HEK293 (cell line): ENCODE measurements at regions not wholly inside any gene's neighbourhood (a gene's known extent, or its start where the extent isn't known, plus 50 kb on each side); places are given as distances from the start of the nearest gene placed in this dataset.

ENCODE experiments used
- CTCF ChIA-PET: fragments of 350-600 bp; formaldehyde crosslinking; extraction: SDS; loops from one replicate; lab custom pipeline; 2021; ENCODE audit warnings: antibody characterized with exemption; lab: Yijun Ruan, JAX
- POLR2A ChIA-PET: fragments of 300-600 bp; formaldehyde crosslinking; extraction: SDS; loops from one replicate; lab custom pipeline; 2020; ENCODE audit warnings: antibody characterized with exemption, inconsistent platforms; lab: Yijun Ruan, JAX
- H3K27ac ChIP-seq: fragments of 200-500 bp; sonication (Bioruptor generic); 2 replicates; pipeline ENCODE4 v1.5.1; 2014; ENCODE audit warnings: low read depth, low read length, control low read depth, inconsistent platforms; ENCODE audit errors: extremely low read depth
- H3K36me3 ChIP-seq, 2 experiments: fragments of 200-500 bp in 1 of 2; sonication (Bioruptor generic) in 1 of 2; 1 replicate in 1 of 2; 2 replicates in 1 of 2; pipeline ENCODE4 v1.5.1; 2014 to 2017; ENCODE audit warnings: inconsistent platforms in 2 of 2, low read length in 2 of 2; ENCODE audit not compliant: control insufficient read depth in 2 of 2, insufficient read depth in 1 of 2
- H3K4me1 ChIP-seq: fragments of 200-500 bp; sonication (Bioruptor generic); 2 replicates; pipeline ENCODE4 v1.5.1; 2014; ENCODE audit warnings: mild to moderate bottlenecking, low read length, inconsistent platforms; ENCODE audit not compliant: control insufficient read depth, insufficient read depth
- H3K4me3 ChIP-seq: 2 replicates; pipeline ENCODE4 v1.5.1; 2011; ENCODE audit warnings: low read depth, mild to moderate bottlenecking, control low read depth, low read length, moderate library complexity
- H3K9me3 ChIP-seq: fragments of 200-500 bp; sonication (Bioruptor generic); 2 replicates; pipeline ENCODE4 v1.5.1; 2014; ENCODE audit warnings: low read depth, low read length, inconsistent platforms; ENCODE audit not compliant: control insufficient read depth, insufficient read depth
- GLIS1 ChIP-seq: fragments of 450-650 bp; formaldehyde crosslinking; IDR thresholded peaks from 2 replicates; pipeline ENCODE4 v1.5.1; 2016; ENCODE audit warnings: missing biosample characterization, missing genetic modification characterization
- HOXA7 ChIP-seq: sonication (generic); formaldehyde crosslinking; IDR thresholded peaks from 2 replicates; pipeline ENCODE4 v1.8.1; 2022; ENCODE audit warnings: missing genetic modification reagents, borderline replicate concordance
- MZF1 ChIP-seq: fragments of 450-650 bp; formaldehyde crosslinking; IDR thresholded peaks from 2 replicates; pipeline ENCODE4 v1.5.1; 2017; ENCODE audit warnings: missing biosample characterization, missing genetic modification characterization, borderline replicate concordance
- PRDM1 ChIP-seq: fragments of 450-650 bp; formaldehyde crosslinking; IDR thresholded peaks from 2 replicates; pipeline ENCODE4; 2016; ENCODE audit warnings: missing biosample characterization, missing genetic modification characterization
- SCRT2 ChIP-seq: fragments of 450-650 bp; formaldehyde crosslinking; IDR thresholded peaks from 2 replicates; pipeline ENCODE4 v1.5.1; 2016; ENCODE audit warnings: missing biosample characterization, missing genetic modification characterization
- SETDB1 ChIP-seq: IDR thresholded peaks from one replicate; pipeline ENCODE4 v1.6.1; 2017; ENCODE audit warnings: mild to moderate bottlenecking, low read length, moderate library complexity, mixed read lengths; ENCODE audit not compliant: insufficient read length
- SP2 ChIP-seq: fragments of 450-650 bp; formaldehyde crosslinking; IDR thresholded peaks from 2 replicates; pipeline ENCODE4 v1.5.1; 2016; ENCODE audit warnings: missing biosample characterization, missing genetic modification characterization
- SP7 ChIP-seq: fragments of 450-650 bp; formaldehyde crosslinking; IDR thresholded peaks from 2 replicates; pipeline ENCODE4 v1.5.1; 2016; ENCODE audit warnings: missing biosample characterization, missing genetic modification characterization
- TRIM28 ChIP-seq: IDR thresholded peaks from 2 replicates; pipeline ENCODE4 v1.6.1; 2011; ENCODE audit warnings: low read length, control low read depth, borderline replicate concordance
- WT1 ChIP-seq: fragments of 450-650 bp; formaldehyde crosslinking; IDR thresholded peaks from 2 replicates; pipeline ENCODE4 v1.5.1; 2016; ENCODE audit warnings: missing biosample characterization, missing genetic modification characterization
- ZBTB17 ChIP-seq: fragments of 450-650 bp; formaldehyde crosslinking; IDR thresholded peaks from 2 replicates; pipeline ENCODE4 v1.5.1; 2016; ENCODE audit warnings: missing biosample characterization, missing genetic modification characterization
- ZBTB20 ChIP-seq: fragments of 450-650 bp; formaldehyde crosslinking; IDR thresholded peaks from 2 replicates; pipeline ENCODE4 v1.5.1; 2016; ENCODE audit warnings: missing biosample characterization, missing genetic modification characterization
- ZBTB8A ChIP-seq: fragments of 450-650 bp; formaldehyde crosslinking; IDR thresholded peaks from 2 replicates; pipeline ENCODE4 v1.5.1; 2016; ENCODE audit warnings: missing biosample characterization, missing genetic modification characterization
- ZFP69B ChIP-seq: fragments of 450-650 bp; formaldehyde crosslinking; IDR thresholded peaks from 2 replicates; pipeline ENCODE4 v1.5.1; 2016; ENCODE audit warnings: missing biosample characterization, missing genetic modification characterization
- ZIC2 ChIP-seq: fragments of 450-650 bp; formaldehyde crosslinking; IDR thresholded peaks from 2 replicates; pipeline ENCODE4 v1.5.1; 2016; ENCODE audit warnings: missing biosample characterization, missing genetic modification characterization
- ZNF19 ChIP-seq: fragments of 450-650 bp; formaldehyde crosslinking; IDR thresholded peaks from 2 replicates; pipeline ENCODE4; 2016; ENCODE audit warnings: missing biosample characterization, missing genetic modification characterization, low read depth
- ZNF2 ChIP-seq: fragments of 450-650 bp; formaldehyde crosslinking; IDR thresholded peaks from 2 replicates; pipeline ENCODE4 v1.5.1; 2016; ENCODE audit warnings: missing biosample characterization, missing genetic modification characterization
- ZNF529 ChIP-seq: fragments of 450-650 bp; formaldehyde crosslinking; IDR thresholded peaks from 2 replicates; pipeline ENCODE4 v1.5.1; 2017; ENCODE audit warnings: missing genetic modification characterization, missing biosample characterization; ENCODE audit not compliant: insufficient replicate concordance
- ZNF558 ChIP-seq: fragments of 450-650 bp; formaldehyde crosslinking; IDR thresholded peaks from 2 replicates; pipeline ENCODE4 v1.5.1; 2016; ENCODE audit warnings: missing biosample characterization, missing genetic modification characterization
- ZNF610 ChIP-seq: fragments of 450-650 bp; formaldehyde crosslinking; IDR thresholded peaks from 2 replicates; pipeline ENCODE4 v1.5.1; 2016; ENCODE audit warnings: missing biosample characterization, missing genetic modification characterization, borderline replicate concordance
- ZNF626 ChIP-seq: fragments of 450-650 bp; sonication (Bioruptor Pico); formaldehyde crosslinking; IDR thresholded peaks from 2 replicates; pipeline ENCODE4 v1.5.1; 2018; ENCODE audit warnings: missing biosample characterization, missing genetic modification characterization, inconsistent platforms
- ZNF768 ChIP-seq: fragments of 450-650 bp; formaldehyde crosslinking; IDR thresholded peaks from 2 replicates; pipeline ENCODE4 v1.5.1; 2018; ENCODE audit warnings: missing biosample characterization, mild to moderate bottlenecking, missing genetic modification characterization
- ZNF791 ChIP-seq: fragments of 450-650 bp; formaldehyde crosslinking; IDR thresholded peaks from 2 replicates; pipeline ENCODE4 v1.5.1; 2016; ENCODE audit warnings: missing biosample characterization, missing genetic modification characterization
- TF ChIP-seq, protein P1 (sequence below): fragments of 450-650 bp; formaldehyde crosslinking; IDR thresholded peaks from 2 replicates; pipeline ENCODE4 v1.5.1; 2016; ENCODE audit warnings: missing biosample characterization, missing genetic modification characterization, low read depth
- TF ChIP-seq, protein P2 (sequence below): fragments of 450-650 bp; formaldehyde crosslinking; IDR thresholded peaks from 2 replicates; pipeline ENCODE4 v1.5.1; 2016; ENCODE audit warnings: missing biosample characterization, missing genetic modification characterization
- TF ChIP-seq, protein P3 (sequence below): fragments of 450-650 bp; IDR thresholded peaks from 2 replicates; pipeline ENCODE4 v1.5.1; 2018; ENCODE audit warnings: missing biosample characterization, mild to moderate bottlenecking, missing genetic modification characterization

DNA sequence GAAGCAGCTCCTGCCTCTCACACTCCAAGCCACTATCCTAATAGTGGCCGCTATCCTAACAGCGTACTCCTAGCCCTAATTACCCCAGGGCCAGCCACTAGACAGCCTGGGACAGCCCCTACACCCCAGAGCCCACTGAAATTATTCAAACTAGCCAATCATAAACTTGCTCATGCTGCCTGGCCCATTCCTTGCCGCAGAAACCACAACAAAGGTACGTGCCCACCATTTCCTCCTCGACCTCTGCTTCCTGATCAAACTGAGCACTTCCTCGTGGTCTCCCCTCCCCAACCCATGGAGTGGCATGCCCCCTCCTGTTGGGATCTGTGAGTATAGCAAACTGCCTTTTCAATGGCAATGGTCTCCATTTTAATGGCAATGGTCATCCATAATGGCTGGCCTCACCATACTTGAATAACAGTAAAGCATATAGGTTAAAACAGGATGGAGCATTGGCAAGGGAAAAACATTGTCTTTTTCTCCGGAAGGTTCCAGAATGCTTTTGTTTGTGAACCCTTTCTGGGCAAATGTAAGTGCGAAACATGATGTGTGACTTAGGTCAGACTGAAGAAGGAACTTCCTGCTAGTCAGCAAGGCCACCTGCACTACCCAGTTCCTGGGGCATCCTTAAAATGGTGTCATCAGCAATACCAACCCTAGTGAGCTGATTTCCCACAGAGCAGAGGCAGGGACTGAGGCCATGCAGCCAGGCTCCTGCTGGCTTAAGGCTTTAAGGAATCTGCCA is 107.1 kb upstream of the ATP6AP2 start:
- Histone ChIP-seq H3K9me3 (no peaks in the 10 kb centered on the region), H3K27ac (peak overlapping the region; percentile 39; the same call in 1 of the 2 replicates), H3K4me3 (no peak overlapping the region), H3K4me1 (no peaks in the 10 kb centered on the region), H3K36me3 (no peaks in the 10 kb centered on the region)
- POLR2A ChIA-PET = no interaction called here
- CTCF ChIA-PET = interaction anchor here (0.7 kb wide), 1 partner anchor 1032 kb away, joined by 3 read pairs; no protein-coding TSS in a partner anchor
- no peak for TF ChIP-seq SETDB1
- TF ChIP-seq ZNF529 (tag by site-specific recombination) = no peak
- no peak for TF ChIP-seq ZNF791 (tag by site-specific recombination)
- no peak for TF ChIP-seq ZBTB8A (tag by site-specific recombination)
- no peak for TF ChIP-seq ZNF558 (tag by site-specific recombination)
- TF ChIP-seq HOXA7 (CRISPR knock-in tag) = no peak
- no peak for TF ChIP-seq ZNF19 (tag by site-specific recombination)

DNA sequence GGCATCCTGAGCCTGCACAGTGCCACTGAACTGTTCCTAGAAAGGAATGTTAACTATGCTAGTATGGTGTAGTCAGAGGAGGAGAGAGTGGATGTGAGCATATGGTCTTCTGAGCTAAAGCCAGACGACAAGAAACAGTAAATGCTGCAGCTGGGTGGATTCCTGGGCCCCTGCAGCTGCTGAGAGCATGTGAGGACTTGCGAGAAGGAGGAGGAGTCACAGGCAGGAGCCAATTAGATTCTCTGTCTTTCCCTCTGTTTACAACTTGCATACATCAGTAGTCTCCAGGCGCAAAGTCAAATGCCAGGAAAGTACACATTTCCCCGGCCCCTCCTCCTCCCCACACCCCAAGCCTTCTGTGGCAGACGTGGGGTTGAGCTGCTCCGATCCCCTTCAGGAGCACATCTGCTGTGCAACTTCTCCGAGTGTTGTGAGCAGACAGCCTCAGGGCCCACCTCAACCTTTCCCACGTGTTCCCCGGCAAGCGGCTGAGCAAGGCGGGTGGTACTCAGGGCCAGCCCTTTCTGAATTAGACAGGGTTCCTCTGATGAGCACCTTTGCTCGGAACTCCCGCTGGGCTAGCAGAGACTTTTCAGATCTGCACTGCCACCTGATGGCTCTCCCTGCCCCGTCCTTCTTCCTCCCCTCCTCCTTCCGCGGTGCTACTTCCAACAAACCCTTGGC is 108.7 kb upstream of the ATP6AP2 start:
- peak overlapping the region; percentile 44 for H3K27ac ChIP-seq
- CTCF ChIA-PET = interaction anchor here (0.6 kb wide), 2 partner anchors 162 to 171 kb away, joined by 3 to 4 read pairs; no protein-coding TSS in a partner anchor
- no peaks in the 10 kb centered on the region for H3K36me3 ChIP-seq
- H3K4me3 ChIP-seq = no peak overlapping the region
- no peaks in the 10 kb centered on the region for H3K9me3 ChIP-seq
- POLR2A ChIA-PET = no interaction called here
- H3K4me1 ChIP-seq = no peaks in the 10 kb centered on the region
- peak; percentile 40; the same call in 1 of the 2 replicates for TF ChIP-seq WT1 (tag by site-specific recombination)
- peak; percentile 83 for TF ChIP-seq ZBTB20
- TF ChIP-seq ZNF768 (tag by site-specific recombination) = no peak
- TF ChIP-seq MZF1 = 0 out of 2 replicates have a peak, but pooled peaks have one; percentile 35
- peak; percentile 64 for TF ChIP-seq GLIS1 (tag by site-specific recombination)
- TF ChIP-seq PRDM1 (tag by site-specific recombination) = peak; percentile 27; the same call in 1 of the 2 replicates
- no peak for TF ChIP-seq TRIM28
- TF ChIP-seq ZFP69B (tag by site-specific recombination) = 0 out of 2 replicates have a peak, but pooled peaks have one; percentile 33
- no peak for TF ChIP-seq ZNF626 (tag by site-specific recombination)
- TF ChIP-seq ZIC2 (tag by site-specific recombination) = peak; percentile 69
- TF ChIP-seq, protein P1, sequence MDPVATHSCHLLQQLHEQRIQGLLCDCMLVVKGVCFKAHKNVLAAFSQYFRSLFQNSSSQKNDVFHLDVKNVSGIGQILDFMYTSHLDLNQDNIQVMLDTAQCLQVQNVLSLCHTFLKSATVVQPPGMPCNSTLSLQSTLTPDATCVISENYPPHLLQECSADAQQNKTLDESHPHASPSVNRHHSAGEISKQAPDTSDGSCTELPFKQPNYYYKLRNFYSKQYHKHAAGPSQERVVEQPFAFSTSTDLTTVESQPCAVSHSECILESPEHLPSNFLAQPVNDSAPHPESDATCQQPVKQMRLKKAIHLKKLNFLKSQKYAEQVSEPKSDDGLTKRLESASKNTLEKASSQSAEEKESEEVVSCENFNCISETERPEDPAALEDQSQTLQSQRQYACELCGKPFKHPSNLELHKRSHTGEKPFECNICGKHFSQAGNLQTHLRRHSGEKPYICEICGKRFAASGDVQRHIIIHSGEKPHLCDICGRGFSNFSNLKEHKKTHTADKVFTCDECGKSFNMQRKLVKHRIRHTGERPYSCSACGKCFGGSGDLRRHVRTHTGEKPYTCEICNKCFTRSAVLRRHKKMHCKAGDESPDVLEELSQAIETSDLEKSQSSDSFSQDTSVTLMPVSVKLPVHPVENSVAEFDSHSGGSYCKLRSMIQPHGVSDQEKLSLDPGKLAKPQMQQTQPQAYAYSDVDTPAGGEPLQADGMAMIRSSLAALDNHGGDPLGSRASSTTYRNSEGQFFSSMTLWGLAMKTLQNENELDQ = no peak
- TF ChIP-seq ZNF2 (tag by site-specific recombination) = no peak
- TF ChIP-seq SP2 = peak; percentile 47
- TF ChIP-seq ZBTB17 (tag by site-specific recombination) = peak; percentile 45; the same call in 1 of the 2 replicates
- TF ChIP-seq SP7 = peak; percentile 67
- TF ChIP-seq, protein P2, sequence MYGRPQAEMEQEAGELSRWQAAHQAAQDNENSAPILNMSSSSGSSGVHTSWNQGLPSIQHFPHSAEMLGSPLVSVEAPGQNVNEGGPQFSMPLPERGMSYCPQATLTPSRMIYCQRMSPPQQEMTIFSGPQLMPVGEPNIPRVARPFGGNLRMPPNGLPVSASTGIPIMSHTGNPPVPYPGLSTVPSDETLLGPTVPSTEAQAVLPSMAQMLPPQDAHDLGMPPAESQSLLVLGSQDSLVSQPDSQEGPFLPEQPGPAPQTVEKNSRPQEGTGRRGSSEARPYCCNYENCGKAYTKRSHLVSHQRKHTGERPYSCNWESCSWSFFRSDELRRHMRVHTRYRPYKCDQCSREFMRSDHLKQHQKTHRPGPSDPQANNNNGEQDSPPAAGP = peak; percentile 58; the same call in 1 of the 2 replicates
- TF ChIP-seq HOXA7 (CRISPR knock-in tag) = no peak
- no peak for TF ChIP-seq ZNF610
- peak; percentile 80 for TF ChIP-seq SCRT2 (tag by site-specific recombination)
- TF ChIP-seq, protein P3, sequence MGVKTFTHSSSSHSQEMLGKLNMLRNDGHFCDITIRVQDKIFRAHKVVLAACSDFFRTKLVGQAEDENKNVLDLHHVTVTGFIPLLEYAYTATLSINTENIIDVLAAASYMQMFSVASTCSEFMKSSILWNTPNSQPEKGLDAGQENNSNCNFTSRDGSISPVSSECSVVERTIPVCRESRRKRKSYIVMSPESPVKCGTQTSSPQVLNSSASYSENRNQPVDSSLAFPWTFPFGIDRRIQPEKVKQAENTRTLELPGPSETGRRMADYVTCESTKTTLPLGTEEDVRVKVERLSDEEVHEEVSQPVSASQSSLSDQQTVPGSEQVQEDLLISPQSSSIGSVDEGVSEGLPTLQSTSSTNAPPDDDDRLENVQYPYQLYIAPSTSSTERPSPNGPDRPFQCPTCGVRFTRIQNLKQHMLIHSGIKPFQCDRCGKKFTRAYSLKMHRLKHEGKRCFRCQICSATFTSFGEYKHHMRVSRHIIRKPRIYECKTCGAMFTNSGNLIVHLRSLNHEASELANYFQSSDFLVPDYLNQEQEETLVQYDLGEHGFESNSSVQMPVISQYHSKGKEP (tag by site-specific recombination) = peak; percentile 53; the same call in 1 of the 2 replicates
